ENCODE measurements at regions not wholly inside any gene's neighbourhood (a gene's known extent, or its start where the extent isn't known, plus 50 kb on each side); places are given as distances from the start of the nearest gene placed in this dataset.

DNA sequence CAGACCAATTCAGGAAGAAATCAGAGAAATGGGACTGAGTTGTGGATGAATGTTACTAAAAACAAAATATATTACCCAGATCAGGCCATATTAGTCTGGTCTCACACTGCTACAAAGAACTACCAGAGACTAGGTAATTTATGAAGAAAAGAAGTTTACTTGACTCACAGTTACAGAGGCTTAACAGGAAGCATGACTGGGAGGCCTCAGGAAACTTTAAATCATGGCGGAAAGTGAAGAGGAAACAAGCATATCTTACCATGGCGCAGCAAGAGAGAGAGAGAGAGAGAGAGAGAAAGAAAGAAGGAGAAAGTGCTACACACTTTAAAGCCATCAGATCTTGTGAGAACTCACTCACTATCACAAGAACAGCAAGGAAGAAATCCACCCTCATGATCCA, 636.8 kb upstream of the GRM3 start:
- H3K79me2 ChIP-seq (ENCODE audit: control insufficient read depth, insufficient read depth, low read length), result no peaks in the 10 kb centered on the region
- TF ChIP-seq EZH2 (IDR thresholded peaks at IDR 0.05; ENCODE audit: low read length, missing control alignments), result no peak
- TF ChIP-seq, protein P1, sequence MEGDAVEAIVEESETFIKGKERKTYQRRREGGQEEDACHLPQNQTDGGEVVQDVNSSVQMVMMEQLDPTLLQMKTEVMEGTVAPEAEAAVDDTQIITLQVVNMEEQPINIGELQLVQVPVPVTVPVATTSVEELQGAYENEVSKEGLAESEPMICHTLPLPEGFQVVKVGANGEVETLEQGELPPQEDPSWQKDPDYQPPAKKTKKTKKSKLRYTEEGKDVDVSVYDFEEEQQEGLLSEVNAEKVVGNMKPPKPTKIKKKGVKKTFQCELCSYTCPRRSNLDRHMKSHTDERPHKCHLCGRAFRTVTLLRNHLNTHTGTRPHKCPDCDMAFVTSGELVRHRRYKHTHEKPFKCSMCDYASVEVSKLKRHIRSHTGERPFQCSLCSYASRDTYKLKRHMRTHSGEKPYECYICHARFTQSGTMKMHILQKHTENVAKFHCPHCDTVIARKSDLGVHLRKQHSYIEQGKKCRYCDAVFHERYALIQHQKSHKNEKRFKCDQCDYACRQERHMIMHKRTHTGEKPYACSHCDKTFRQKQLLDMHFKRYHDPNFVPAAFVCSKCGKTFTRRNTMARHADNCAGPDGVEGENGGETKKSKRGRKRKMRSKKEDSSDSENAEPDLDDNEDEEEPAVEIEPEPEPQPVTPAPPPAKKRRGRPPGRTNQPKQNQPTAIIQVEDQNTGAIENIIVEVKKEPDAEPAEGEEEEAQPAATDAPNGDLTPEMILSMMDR (conservative IDR thresholded peaks at IDR 0.05 in 1 of 2, IDR thresholded peaks at IDR 0.05 in 1 of 2; ENCODE audit: low read depth in 1 of 2, low read length in 2 of 2), result no peak
- no peaks in the 10 kb centered on the region for H4K20me1 ChIP-seq (ENCODE audit: control insufficient read depth, extremely low read depth, insufficient read depth, low read length)
- H3K4me3 ChIP-seq (replicated peaks in 1 of 4; ENCODE audit: control extremely low read depth in 1 of 4, insufficient read depth in 1 of 4, low read depth in 3 of 4, low read length in 4 of 4), result no peak overlapping the region
- H3K36me3 ChIP-seq (ENCODE audit: control insufficient read depth, insufficient read depth, low read length), result no peaks in the 10 kb centered on the region
- no peaks in the 10 kb centered on the region for H3K27me3 ChIP-seq (ENCODE audit: control insufficient read depth, insufficient read depth, low read length)
- DNase-seq (ENCODE audit: low read depth in 2 of 2), result no peak
- no peak overlapping the region for H3K27ac ChIP-seq (ENCODE audit: insufficient read depth, low read length)
- H3K9me3 ChIP-seq (ENCODE audit: control insufficient read depth, insufficient read depth, low read depth, low read length), result no peaks in the 10 kb centered on the region
- no peak overlapping the region for H2AFZ ChIP-seq (ENCODE audit: low read length)
- H3K9ac ChIP-seq (ENCODE audit: insufficient read depth, low read length), result no peak overlapping the region
- H3K4me1 ChIP-seq (ENCODE audit: control insufficient read depth, extremely low read depth, insufficient read depth, low read length), result no peaks in the 10 kb centered on the region
- no peak overlapping the region for H3K4me2 ChIP-seq (ENCODE audit: extremely low read depth, insufficient read depth, low read length)

DNA sequence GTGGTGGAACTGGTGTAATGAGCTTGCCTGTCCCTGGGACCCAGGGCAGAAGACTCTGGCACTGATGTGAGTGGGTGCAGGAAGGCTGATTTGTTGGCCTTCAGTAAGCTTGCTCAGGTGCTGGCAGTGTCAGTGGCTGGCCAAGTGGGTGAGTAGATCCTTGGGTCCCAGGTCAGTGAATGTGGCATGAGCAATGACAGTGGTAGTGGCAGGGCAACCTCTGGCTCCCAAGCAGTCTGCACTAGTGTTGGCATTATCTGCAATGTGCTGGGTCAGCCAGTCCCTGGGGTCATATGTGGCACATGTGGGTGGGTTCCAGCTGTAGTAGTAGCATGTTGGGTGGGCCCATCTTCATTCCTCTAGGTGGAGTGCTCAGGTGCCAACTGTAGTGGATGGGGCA, 640.9 kb upstream of the GRM3 start:
- Histone ChIP-seq H3K36me3 (ENCODE audit: control insufficient read depth, insufficient read depth, low read length) (no peaks in the 10 kb centered on the region), H3K27me3 (ENCODE audit: control insufficient read depth, insufficient read depth, low read length) (no peaks in the 10 kb centered on the region), H4K20me1 (ENCODE audit: control insufficient read depth, extremely low read depth, insufficient read depth, low read length) (no peaks in the 10 kb centered on the region), H3K4me1 (ENCODE audit: control insufficient read depth, extremely low read depth, insufficient read depth, low read length) (no peaks in the 10 kb centered on the region), H3K79me2 (ENCODE audit: control insufficient read depth, insufficient read depth, low read length) (no peaks in the 10 kb centered on the region), H3K4me3 (replicated peaks in 1 of 4; ENCODE audit: control extremely low read depth in 1 of 4, insufficient read depth in 1 of 4, low read depth in 3 of 4, low read length in 4 of 4) (no peak overlapping the region), H3K27ac (ENCODE audit: insufficient read depth, low read length) (no peak overlapping the region), H3K9ac (ENCODE audit: insufficient read depth, low read length) (no peak overlapping the region), H3K4me2 (ENCODE audit: extremely low read depth, insufficient read depth, low read length) (no peak overlapping the region), H3K9me3 (ENCODE audit: control insufficient read depth, insufficient read depth, low read depth, low read length) (no peaks in the 10 kb centered on the region), H2AFZ (ENCODE audit: low read length) (no peak overlapping the region)
- DNase-seq (ENCODE audit: low read depth in 2 of 2), result no peak
- no peak for TF ChIP-seq EZH2 (IDR thresholded peaks at IDR 0.05; ENCODE audit: low read length, missing control alignments)
- TF ChIP-seq, protein P1 (conservative IDR thresholded peaks at IDR 0.05 in 1 of 2, IDR thresholded peaks at IDR 0.05 in 1 of 2; ENCODE audit: low read depth in 1 of 2, low read length in 2 of 2), result no peak

DNA sequence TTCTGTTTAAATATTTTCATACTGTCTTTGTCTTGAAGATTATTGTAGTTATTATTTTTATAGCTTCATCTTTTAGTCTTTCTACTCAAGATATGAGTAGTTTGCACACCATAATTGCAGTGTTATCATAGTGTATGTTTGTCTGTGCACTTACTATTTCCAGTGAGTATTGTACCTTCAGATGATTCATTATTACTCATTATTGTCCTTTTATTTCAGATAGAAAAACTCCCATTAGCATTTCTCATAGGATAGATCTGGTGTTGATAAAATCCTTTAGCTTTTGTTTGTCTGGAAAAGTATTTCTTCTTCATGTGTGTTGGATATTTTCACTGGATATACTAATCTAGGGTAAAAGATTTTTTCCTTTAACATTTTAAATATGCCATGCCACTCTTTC, 646.2 kb upstream of the GRM3 start:
- no peaks in the 10 kb centered on the region for H3K9me3 ChIP-seq (ENCODE audit: control insufficient read depth, insufficient read depth, low read depth, low read length)
- TF ChIP-seq, protein P1 (conservative IDR thresholded peaks at IDR 0.05 in 1 of 2, IDR thresholded peaks at IDR 0.05 in 1 of 2; ENCODE audit: low read depth in 1 of 2, low read length in 2 of 2), result no peak
- no peak for TF ChIP-seq EZH2 (IDR thresholded peaks at IDR 0.05; ENCODE audit: low read length, missing control alignments)
- DNase-seq (ENCODE audit: low read depth in 2 of 2), result peak in 1 of 2 donors; percentile 4
- H2AFZ ChIP-seq (ENCODE audit: low read length), result no peak overlapping the region
- no peak overlapping the region for H3K4me3 ChIP-seq (replicated peaks in 1 of 4; ENCODE audit: control extremely low read depth in 1 of 4, insufficient read depth in 1 of 4, low read depth in 3 of 4, low read length in 4 of 4)
- no peaks in the 10 kb centered on the region for H3K36me3 ChIP-seq (ENCODE audit: control insufficient read depth, insufficient read depth, low read length)
- H3K9ac ChIP-seq (ENCODE audit: insufficient read depth, low read length), result no peak overlapping the region
- H3K27me3 ChIP-seq (ENCODE audit: control insufficient read depth, insufficient read depth, low read length), result no peaks in the 10 kb centered on the region
- no peak overlapping the region for H3K4me2 ChIP-seq (ENCODE audit: extremely low read depth, insufficient read depth, low read length)
- H3K27ac ChIP-seq (ENCODE audit: insufficient read depth, low read length), result no peak overlapping the region
- H3K4me1 ChIP-seq (ENCODE audit: control insufficient read depth, extremely low read depth, insufficient read depth, low read length), result no peaks in the 10 kb centered on the region
- H4K20me1 ChIP-seq (ENCODE audit: control insufficient read depth, extremely low read depth, insufficient read depth, low read length), result no peaks in the 10 kb centered on the region
- H3K79me2 ChIP-seq (ENCODE audit: control insufficient read depth, insufficient read depth, low read length), result no peaks in the 10 kb centered on the region
